Ureter (tissue), 1 donor: ENCODE measurements at regions not wholly inside any gene's neighbourhood (a gene's known extent, or its start where the extent isn't known, plus 50 kb on each side); places are given as distances from the start of the nearest gene placed in this dataset.

Experiments
- DNase-seq: peaks from one replicate; pipeline ENCODE4 v3.0.0-alpha.2; 2020; ENCODE audit warnings: low spot score
- donor health status: DM: yes; HTN: yes; CAD: no.

DNA sequence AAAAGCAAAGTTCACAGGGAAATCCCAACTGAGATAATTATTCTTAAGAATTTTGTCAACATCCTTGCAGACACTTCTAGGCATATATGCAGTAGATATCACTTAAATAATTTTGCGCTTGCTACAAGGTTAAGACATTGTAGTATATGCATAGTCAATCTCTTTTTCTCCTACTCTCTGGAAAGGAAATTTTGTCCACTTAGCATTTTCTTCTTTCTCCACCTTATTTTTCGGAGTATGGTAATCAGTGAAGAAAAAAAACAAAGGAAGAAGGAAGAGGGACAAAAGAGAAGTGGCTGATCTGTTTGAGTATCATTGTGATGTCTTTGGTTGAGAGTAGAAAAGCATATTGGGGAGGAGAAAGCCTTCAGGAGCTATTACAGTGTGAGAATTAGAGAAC is 104.6 kb downstream of the LACC1 start:
- DNase-seq = no peak

DNA sequence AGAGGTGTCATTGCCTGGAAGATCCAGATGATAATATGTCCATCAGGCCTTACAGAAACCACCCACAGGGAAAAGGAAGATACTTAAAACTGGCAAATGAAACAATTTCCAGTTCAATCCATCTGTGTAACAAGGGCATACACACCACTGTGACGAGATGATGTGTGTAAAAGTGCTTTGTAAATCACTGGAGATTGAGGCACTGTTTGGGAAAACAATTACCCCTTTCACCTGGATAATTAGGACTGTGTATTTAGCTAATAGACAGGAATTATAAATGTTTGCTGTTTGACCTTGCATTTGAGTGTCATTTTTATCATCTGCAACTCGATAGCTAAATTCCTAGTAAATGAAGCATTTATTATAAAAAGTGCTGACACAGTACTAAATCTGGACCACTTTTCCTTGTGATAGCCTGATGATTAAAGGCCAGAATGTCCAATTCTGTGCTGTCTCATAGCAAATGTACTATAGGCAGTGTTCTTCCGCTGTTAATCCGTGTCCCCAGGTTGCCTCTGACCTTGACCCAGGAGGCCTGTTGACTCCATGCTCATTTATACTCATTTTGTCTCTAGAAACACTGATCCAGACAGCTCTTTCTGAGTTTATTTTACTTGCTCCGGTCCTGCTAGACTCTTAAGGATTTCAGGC is 105.8 kb downstream of the LACC1 start:
- DNase-seq = no peak

DNA sequence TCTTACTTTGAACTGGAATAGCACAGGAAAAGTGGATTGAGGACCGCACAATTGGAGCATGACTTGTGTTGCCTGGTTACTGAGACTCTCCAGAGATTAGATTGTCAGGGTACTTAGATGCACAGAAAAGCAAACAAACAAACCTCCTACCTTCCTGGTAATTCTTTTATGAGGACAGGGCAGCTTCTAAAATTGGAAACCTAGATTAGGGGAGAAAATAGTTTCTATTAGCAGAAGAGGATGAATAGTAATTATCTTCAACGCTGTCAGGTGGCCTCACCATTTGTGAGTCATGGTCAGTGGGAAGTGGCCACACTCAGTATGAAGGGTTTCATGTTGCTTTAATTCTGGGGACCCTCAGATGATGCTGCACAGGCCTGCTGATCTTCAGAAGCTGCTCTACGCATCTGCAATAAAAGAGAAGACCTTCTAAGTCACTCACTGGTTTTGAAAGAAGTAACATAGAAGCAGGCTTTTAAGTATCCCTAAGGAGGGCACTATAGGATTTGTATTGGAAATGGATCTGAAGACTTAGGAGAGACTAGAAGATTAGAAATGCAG is 106.8 kb downstream of the LACC1 start:
- DNase-seq = no peak

DNA sequence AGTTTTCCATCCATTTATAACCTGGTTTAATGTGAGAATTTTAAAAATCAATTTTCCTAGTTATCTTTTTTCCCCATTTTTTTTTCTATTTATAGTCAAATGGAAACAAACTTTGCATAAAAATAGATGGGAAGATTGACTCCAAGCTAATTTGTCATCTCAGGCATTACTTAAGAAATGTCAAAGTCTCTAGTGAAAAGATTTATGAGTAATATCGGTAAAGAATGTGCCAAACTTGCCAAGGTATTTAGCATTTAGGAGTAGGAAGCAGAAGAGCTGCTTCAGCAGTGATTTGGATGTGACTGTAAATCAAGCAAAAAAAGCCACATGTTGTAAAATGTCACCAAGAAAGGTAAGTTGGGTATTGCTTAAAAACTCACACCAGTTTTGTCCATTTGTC is 108.6 kb downstream of the LACC1 start:
- DNase-seq = no peak

DNA sequence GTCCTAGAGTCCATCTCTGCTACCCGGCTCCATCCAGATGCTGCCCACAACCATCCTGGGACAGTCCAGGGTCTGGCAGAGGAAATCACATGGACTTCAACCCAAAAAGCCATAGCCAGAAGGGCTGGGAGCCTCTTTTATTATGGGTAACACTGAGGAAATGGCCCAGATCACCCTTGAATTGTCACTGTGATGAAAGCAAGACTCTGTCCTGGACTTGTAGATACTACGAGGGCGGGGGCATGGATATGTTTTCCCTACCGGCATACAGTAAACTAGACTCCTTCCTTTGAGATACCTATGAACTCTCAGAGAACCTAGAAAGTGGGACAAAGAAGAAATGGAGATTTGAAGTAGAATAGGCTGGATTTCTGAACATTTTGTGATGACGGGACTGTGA is 110.3 kb downstream of the LACC1 start:
- DNase-seq = no peak

DNA sequence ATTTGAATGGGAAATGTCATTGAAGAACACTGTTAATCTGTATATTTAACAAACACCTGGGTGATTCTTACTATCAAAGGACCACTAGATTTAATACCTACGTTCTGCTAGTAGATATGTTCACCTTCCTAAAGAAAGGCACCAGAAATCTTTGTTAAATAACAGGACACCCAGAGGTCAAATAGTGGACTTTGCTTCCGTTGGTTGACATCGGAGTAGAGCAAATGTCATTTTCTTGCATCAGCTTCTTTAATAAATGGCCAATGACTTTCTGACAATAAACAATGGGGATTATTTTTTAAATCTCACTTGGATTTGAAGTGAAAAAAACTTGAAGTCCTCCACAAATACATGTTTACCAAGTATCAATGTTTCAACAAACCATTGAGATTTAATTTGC is 111.1 kb downstream of the LACC1 start:
- DNase-seq = no peak

DNA sequence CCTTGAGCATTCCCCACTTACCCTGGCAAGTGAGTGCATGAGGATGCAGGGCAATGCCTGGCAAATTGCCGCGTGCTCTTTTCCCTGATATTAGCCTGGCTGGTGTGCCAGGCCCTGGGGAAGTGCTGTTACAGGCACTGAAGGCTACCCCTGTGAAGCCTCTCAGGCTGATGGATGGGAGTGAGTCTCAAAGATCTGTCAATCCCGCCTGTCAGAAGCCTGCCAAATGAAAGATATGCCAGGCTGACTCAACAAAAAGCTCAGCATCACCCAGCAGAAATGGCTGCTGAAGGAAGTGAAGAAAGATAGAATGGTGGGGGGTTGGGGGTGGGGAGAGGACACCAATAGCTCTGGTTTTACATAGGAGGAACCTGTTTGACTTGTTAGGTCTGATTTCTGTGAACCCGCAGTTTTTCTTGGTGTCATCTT is 112.1 kb downstream of the LACC1 start:
- DNase-seq = no peak

DNA sequence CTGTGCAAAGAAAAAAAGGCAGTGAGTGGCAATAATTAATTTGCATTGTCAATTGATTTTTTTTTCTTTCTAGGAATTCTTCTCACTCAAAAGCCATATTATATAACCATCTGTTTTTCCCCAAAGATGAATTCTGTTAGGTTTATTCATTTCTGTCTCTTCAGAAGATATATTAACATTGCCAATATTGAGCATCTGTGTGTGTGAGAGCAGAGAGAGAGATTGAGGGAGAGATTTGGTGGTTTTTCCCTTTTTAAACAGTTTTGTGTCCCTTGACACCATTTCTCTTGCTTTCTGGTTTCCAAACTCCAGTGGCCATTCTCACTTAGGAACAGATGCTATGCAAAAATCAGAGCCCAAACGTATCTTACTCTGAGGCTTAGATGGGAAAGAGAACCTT is 112.5 kb downstream of the LACC1 start:
- DNase-seq = no peak

DNA sequence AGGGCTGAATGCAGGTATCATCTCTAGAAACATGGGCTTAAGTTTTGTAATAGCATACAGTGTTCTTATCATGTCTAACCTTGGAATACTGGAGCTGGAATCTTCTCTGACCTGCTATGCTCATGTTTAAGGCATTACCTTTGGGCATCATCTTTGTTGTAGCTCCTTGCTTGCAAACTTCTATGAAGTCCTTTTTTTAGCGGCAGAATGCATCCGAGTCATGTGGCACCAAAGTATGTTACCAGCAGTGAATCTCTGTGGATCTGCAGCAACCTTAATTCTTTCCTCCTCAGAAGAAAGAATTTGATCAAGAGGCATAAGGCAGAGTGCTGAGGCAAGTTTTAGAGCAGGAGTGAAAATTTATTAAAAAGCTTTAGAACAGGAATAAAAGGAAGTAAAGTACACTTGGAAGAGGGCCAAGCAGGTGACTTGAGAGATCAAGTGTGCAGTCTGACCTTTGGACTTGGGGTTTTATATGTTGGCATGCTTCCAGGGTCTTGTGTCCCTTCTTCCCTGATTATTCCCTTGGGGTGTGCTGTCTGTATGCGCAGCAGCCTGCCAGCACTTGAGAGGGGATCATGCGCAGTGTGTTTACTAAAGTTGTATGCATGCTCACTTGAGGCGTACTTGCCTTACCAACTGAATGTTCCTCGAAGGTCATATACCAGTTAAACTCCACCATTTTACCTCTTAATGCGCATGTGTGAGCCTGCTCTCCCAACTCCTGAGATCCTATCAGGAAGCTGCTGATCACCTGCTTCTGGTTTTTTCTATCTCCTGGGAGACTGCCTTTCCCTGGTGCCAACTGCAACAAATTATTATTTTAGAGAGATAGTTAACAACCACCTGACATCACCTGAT is 115.5 kb downstream of the LACC1 start:
- DNase-seq = no peak

DNA sequence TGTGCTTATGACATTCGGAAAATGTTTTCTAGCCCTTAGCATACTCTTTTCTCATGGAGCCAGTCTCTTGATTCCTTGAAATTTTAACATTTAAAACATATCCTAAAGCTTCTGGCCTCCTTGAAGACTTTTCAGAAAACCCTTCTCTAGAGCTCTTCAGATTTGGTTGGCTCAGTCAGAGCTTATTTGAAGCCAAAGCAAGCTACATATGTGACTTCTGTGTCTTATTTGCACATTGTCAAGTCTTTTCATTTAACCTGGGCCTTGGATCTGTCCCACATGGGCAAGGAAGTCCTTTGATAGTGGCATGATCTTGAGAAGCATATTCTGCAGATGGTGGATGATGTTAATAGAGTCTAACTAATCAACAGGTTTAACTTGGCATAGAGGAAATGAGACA is 116.5 kb downstream of the LACC1 start:
- DNase-seq = no peak

DNA sequence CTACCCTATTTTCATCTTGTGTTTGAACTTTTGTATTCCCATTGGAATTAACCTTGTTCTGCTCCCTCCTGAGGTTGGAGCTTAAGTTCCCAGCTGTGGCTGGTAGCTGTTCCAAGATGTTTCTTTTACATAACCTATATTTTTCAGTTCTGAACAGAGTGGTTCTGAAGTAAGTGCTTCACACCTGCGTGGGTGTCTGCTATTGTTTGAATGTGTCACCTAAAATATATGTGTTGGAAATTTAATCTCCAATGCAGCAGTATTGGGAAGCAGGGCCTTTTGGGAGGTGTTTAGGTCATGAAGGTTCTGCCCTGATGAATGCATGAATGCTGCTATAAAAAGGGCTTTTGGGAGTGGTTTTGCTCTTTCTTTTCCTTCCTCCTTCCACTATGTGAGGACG is 123.8 kb downstream of the LACC1 start:
- DNase-seq = no peak

DNA sequence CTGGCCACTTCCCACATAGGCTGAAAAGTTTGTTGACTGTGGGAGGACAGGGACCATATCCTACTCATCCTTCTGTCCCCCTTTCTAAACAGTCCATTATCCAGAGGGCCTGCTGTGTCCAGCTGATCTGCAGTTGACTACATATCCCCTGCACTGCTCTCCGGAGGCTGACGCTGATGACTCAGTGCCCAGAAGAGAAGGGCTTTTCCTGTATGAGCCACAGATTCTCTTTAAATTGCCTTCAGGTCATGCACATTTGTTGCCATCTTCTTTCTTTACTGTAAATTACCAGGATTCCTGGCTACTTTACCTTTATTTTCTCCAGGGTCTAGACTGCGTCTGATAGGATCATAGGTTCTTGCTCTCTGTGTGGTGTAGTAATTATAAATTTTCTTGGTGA is 125.2 kb downstream of the LACC1 start:
- DNase-seq = no peak

DNA sequence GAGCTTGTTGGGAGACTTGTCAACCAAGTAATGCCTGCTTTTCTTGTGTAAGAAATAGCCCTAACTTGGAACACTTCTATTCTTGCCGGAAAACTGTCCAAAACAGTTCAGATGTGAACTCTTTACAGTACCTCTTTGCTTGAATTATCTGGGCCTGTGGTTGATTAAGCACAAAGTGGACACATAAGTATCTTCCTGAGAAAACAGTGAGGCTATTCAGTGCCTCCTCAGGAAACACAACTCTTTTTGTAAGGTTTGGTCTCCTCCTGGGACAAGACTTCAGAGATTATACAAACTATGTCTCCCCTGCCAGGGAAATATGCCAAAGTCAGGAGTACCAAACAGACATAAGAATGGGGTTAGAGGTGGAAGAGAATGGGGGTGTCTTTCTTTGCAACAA is 127.7 kb downstream of the LACC1 start:
- no peak for DNase-seq

DNA sequence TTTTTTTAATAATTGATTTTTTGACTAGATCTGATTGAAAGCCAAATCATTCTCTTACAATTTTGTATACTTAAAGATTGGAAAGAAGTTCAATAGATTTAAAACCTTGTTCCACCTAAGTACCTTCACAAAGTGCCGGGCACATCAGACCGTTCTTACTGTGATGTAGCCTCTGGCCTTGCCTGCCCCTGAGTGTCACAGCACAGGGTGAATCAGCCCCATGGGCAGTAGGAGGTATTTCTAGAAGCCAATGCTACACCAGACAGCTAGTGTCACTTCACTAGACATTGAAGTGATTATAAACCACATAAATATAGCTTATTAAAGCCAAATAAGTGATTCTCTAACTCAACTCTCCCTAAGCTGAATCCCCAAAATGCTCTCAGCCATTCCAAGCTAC is 131.3 kb downstream of the LACC1 start:
- DNase-seq = no peak

DNA sequence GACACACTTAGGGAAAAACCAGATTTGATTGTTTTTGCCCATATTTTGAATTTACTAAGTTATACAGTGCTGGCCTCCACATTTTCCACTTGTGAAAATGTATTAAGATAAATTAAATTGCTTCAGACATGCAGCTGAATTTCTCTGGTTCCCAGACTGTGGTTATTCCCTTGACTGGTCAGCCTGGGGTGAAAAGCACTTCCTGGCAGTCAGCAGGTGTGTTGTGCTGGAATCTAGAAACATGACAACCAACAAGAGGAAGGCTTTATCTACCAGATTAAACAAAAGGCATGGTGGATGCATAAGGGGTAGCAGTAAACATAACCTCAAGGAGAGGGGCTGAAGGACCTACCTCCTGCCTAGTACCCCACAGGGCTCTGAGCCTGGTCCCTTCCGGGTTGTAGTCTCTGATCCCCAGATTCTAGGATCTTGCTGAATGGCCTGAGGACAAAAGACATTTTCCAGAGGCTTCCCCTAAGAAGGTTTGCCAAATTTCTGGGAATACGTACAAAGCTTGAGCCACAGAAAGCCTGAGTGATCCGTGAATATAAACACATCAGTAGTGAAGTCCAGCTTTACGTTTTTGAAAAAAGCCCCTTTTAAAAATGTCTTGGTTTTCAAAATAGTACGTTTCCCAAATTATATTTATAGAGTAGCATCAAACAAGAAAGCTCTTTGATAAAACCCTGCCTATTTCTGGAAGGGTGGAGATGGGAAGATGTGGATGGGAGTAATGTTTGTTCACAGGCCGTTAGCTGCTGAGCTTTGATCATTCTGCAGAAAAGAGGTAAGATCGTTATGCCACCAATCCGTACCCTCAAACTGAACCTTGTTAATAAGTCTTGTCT is 133.4 kb downstream of the LACC1 start:
- DNase-seq = no peak

DNA sequence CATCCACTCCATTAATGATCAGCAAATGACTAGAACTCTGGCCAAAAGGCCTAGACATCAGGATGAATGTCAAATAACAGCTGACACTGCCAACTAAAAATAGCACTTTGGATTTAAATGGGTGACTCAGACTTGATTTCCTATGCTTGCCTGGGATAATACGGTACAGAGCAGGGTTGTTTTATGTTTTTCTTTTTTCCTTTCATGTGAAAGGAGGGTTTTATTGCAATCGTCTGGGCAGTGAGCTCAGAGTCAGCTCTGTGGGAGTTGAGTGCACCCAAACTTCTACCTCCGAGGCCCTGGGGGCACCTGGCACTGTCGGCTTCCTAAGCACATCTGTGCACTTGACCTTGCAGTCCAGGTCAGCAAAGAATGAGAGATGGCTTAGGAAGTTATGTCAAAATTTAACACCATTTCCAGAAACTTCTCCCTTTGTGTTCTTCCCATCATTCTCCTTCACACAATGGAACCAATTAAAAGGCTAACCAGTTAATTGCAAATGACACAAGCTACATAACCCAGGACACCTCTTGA is 134.1 kb downstream of the LACC1 start:
- DNase-seq = no peak

DNA sequence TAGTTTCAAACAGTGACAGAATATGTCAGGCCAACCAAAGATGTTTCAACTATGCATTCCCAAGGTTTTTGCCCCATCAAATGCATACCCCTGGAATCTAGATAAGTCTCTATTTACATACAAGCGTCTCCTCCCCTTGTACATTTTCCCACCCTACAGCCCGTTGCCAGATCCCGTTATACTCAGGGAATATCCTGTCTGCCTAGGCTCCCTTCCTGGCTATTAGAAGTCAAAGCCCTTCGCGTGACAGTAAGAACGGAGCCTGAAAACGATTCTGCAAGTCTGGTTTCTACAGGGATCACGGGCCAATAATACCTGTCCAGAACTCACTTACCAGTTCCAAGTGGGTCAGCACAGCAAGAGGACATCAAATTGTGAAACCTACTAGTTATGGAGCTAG is 134.8 kb downstream of the LACC1 start:
- DNase-seq = no peak

DNA sequence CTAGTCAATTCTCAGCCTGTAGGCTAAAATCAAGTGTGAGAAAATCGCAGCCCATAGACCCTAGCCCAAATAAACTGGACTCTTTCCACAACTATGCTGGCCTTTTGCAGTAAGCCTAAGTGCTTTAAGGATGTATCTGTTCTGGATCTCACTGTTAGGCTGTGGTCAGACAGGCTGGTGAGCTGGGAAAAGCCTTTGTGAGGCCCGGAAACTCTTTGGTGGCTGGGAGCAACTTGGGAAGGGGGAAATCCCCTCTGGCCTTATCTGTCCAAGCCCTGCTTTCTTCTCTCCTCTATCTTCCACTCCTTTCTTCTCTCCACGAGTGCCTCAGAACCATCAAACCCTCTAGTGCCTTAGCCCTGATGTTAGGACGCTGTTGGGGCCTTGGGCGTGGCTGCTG is 135.4 kb downstream of the LACC1 start:
- no peak for DNase-seq

DNA sequence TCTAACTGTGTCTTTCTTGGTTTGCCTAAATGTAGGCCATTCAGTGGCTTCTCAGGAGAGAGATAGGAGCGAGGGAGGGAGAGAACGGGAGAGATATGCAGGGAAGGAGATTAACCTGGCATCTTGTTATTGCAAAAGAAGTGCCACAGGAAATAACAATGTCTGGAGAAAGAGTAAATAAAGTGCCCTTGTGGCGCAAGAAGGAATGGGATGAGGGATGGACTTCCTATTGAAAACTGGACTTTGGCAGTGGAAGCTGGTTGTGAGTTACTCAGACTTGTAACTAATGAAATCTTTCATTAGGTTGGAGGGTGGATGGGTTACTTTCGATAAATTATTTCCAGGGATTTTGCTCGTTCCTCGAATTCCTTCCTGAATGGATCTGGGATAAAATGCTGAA is 136.1 kb downstream of the LACC1 start:
- DNase-seq = no peak

DNA sequence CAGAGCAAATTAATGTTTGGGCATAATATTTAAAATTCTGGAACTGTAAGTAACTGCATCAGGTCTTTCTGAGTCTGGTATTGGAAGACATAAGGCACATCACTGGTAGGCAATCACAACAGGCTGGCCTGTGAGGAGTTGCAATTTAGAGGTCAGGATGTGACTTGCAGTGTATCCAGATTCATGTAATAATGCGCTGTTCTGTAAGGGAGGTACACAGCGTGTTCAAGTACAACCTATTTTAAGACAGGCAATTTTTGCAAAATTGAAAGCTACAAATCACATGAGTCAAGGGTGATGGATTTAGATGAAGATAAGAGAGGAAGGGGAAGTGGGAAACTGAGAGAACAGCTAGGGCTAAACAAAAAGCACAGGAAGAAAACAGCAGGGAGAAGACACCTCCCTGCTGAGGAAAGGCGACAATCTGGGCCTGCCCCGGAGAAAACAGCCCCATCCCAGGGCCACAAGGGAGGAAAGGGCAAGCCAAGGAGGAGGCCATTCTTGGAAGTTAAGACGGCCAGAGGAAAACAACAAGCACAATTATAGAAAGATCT is 138.1 kb downstream of the LACC1 start:
- DNase-seq = no peak

DNA sequence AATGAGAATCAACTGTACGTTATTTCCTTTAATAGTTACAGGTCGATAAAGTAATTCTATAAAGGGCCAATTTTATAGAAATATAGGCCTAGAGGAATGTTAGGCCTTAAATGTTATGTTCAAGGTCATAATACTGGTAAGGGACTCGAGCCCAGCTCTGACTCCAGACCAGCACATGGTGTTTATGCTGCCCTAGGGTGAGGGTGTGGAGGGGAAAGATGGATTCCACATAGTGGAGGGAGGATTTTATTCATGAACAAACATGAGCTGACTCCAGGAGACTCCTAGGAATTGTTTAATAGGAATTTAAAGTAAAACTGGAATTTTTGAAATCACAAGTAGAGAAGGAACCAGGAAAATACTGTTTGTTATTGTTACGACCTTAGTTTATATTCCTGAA is 139.9 kb downstream of the LACC1 start:
- DNase-seq = no peak

DNA sequence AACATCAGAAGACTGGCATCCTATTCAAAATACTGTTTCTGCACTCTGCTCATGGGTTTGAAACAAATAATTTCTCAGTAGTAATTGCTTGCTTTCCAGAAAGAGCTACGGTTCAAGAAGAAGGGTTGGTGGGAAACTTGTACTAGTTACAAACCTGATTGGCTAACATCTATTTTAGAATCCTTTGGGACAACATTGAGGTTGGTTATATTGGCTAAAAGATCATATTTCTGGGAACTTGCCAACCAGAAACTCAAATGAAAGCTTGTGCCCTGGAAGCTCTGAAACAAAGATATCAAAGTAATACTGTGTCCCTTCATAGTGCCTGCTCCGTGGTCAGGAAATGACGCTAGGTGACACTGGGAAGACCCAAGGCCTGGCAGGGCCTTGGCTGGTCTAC is 141.7 kb downstream of the LACC1 start:
- DNase-seq = no peak
